Chondrocyte (in vitro differentiated cells): ENCODE measurements at regions not wholly inside any gene's neighbourhood (a gene's known extent, or its start where the extent isn't known, plus 50 kb on each side); places are given as distances from the start of the nearest gene placed in this dataset.
A peak's percentile ranks its signal among the peaks of the same experiment; 100 is the strongest.

Experiments used
- DNase-seq: peaks from one replicate; pipeline ENCODE4 v3.0.0; 2021; ENCODE audit warnings: mixed read lengths, low spot score
- H3K27ac Mint-ChIP-seq: one replicate; pipeline ENCODE4 v1.8.0; 2021; ENCODE audit warnings: mild to moderate bottlenecking, moderate library complexity, mixed read lengths; ENCODE audit not compliant: unreplicated experiment
- H3K27me3 Mint-ChIP-seq: 2 replicates; pipeline ENCODE4 v1.8.0; 2021; ENCODE audit warnings: low read depth, mixed read lengths
- H3K36me3 Mint-ChIP-seq: 2 replicates; pipeline ENCODE4 v1.8.0; 2021; ENCODE audit warnings: low read depth, mixed read lengths
- H3K4me1 Mint-ChIP-seq: 2 replicates; pipeline ENCODE4 v1.8.0; 2021; ENCODE audit warnings: low read depth, mild to moderate bottlenecking, mixed read lengths
- H3K4me3 Mint-ChIP-seq: one replicate; pipeline ENCODE4 v1.8.0; 2021; ENCODE audit warnings: mild to moderate bottlenecking, moderate library complexity, mixed read lengths; ENCODE audit not compliant: unreplicated experiment
- H3K9me3 Mint-ChIP-seq: 2 replicates; pipeline ENCODE4 v1.8.0; 2021; ENCODE audit warnings: low read depth, mixed read lengths
- CTCF ChIP-seq: fragments of 200-600 bp; sonication (generic); IDR thresholded peaks from 2 replicates; pipeline ENCODE4 v1.5.0; 2021; ENCODE audit warnings: antibody characterized with exemption, mild to moderate bottlenecking, moderate library complexity

DNA sequence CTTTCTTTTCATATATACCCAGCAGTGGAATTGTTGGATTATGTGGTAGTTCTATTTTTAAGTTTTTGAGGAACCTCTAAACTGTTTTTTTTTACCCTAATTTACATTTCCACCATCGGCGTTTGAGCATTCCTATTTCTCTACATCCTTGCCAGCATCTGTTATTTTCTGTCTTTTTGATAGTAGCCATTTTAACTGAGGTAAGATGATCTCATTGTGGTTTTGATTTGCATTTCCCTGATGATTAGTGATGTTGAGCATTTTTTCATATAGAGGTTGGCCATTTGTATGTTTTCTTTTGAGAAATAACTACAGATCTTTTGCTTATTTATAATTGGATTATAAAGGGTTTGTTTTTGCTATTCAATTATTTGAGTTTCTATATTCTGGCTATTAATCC, 71.7 kb upstream of the TNC start:
- no peaks in the 10 kb centered on the region for H3K27me3 Mint-ChIP-seq
- TF ChIP-seq CTCF: no peak
- H3K4me3 Mint-ChIP-seq: no peak overlapping the region
- no peaks in the 10 kb centered on the region for H3K4me1 Mint-ChIP-seq
- no peak overlapping the region for H3K27ac Mint-ChIP-seq
- peaks cover 7% of the 10 kb centered on the region for H3K9me3 Mint-ChIP-seq
- H3K36me3 Mint-ChIP-seq: peaks cover 6% of the 10 kb centered on the region
- DNase-seq: no peak

DNA sequence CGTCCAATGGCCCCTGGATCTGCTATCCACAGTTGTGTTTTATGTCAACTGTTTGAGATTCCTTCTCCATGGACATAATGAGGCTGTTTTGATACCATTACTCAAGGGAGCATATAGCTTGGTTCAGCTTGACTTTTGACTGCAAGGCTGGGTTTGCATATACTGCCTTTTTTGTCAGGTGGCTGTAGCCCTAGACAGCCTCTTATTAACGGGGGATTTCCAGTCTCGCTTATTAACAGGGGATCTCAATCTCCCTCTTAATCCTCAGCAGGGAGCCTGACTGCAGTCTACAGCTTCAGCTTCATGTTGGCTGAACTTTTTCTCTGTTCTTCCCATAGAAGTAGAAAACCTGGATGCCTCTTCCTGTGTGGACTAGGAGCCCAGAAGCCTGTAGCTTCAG, 73.7 kb upstream of the TNC start:
- peaks cover 16% of the 10 kb centered on the region for H3K9me3 Mint-ChIP-seq
- peaks cover 6% of the 10 kb centered on the region for H3K36me3 Mint-ChIP-seq
- H3K4me1 Mint-ChIP-seq: peaks cover 8% of the 10 kb centered on the region
- H3K27ac Mint-ChIP-seq: no peak overlapping the region
- DNase-seq: no peak
- no peaks in the 10 kb centered on the region for H3K27me3 Mint-ChIP-seq
- H3K4me3 Mint-ChIP-seq: no peak overlapping the region
- no peak for TF ChIP-seq CTCF

DNA sequence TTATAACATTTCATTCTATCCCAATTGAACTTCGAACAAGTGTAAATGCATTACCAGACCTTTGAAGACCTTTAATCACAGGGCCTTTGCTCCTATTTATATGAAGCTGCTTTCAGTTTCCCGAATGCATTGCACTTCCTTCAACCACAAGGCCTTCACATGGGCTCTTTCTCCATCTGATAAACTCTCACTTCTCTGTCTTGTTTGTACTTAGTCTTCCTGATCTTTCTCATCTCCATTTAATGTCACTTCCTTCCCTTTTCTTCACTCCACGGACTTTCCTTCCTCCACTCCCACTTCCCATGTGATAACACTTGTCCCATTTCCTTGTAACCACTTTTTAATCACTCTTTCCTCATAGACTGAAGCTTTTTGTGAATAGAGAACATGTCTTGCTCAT, 74.3 kb upstream of the TNC start:
- no peak overlapping the region for H3K4me3 Mint-ChIP-seq
- H3K27ac Mint-ChIP-seq: peak overlapping the region; percentile 29
- DNase-seq: no peak
- peaks cover 16% of the 10 kb centered on the region for H3K9me3 Mint-ChIP-seq
- H3K4me1 Mint-ChIP-seq: peaks cover 10% of the 10 kb centered on the region
- no peak for TF ChIP-seq CTCF
- H3K36me3 Mint-ChIP-seq: peaks cover 6% of the 10 kb centered on the region
- H3K27me3 Mint-ChIP-seq: no peaks in the 10 kb centered on the region

- peaks cover 6% of the 10 kb centered on the region for H3K36me3 Mint-ChIP-seq
- H3K4me1 Mint-ChIP-seq: peaks cover 17% of the 10 kb centered on the region
- no peaks in the 10 kb centered on the region for H3K27me3 Mint-ChIP-seq
- H3K27ac Mint-ChIP-seq: no peak overlapping the region
- TF ChIP-seq CTCF: no peak
- no peak for DNase-seq
- peaks cover 16% of the 10 kb centered on the region for H3K9me3 Mint-ChIP-seq
- no peak overlapping the region for H3K4me3 Mint-ChIP-seq
These were observed 75.0 kb upstream of the TNC start for GRCh38 chr9:115192835-115193525.

GRCh38 chr9:115193777-115194176, 75.8 kb upstream of the TNC start:
- no peaks in the 10 kb centered on the region for H3K27me3 Mint-ChIP-seq
- no peak for DNase-seq
- H3K9me3 Mint-ChIP-seq: peaks cover 16% of the 10 kb centered on the region
- peaks cover 20% of the 10 kb centered on the region for H3K4me1 Mint-ChIP-seq
- H3K4me3 Mint-ChIP-seq: no peak overlapping the region
- H3K27ac Mint-ChIP-seq: no peak overlapping the region
- H3K36me3 Mint-ChIP-seq: peaks cover 6% of the 10 kb centered on the region
- no peak for TF ChIP-seq CTCF
